Inferior parietal cortex (tissue), 1 donor: ENCODE measurements at regions not wholly inside any gene's neighbourhood (a gene's known extent, or its start where the extent isn't known, plus 50 kb on each side); places are given as distances from the start of the nearest gene placed in this dataset.
"Not testable (repeated sequence)": the region's sequence is repeated elsewhere in the genome, so short reads cannot be mapped to it uniquely, and the experiment has no call there.

Experiments
- DNase-seq: peaks from one replicate; pipeline ENCODE4 v3.0.0-alpha.2; 2016; ENCODE audit errors: extremely low spot score

- no peak for DNase-seq
Observed at GRCh38 chr4:170610434-170610833, 520.7 kb upstream of the AADAT start.

GRCh38 chr4:170599894-170600293 is 510.1 kb upstream of the AADAT start:
- DNase-seq = no peak

- DNase-seq = no peak
Observed at GRCh38 chr4:170591076-170591475, 501.3 kb upstream of the AADAT start.

GRCh38 chr4:170589597-170590191 is 499.9 kb upstream of the AADAT start:
- no peak for DNase-seq

- DNase-seq = no peak
Observed at GRCh38 chr4:170581969-170582368, 492.2 kb upstream of the AADAT start.

- no peak for DNase-seq
Observed at GRCh38 chr4:170581322-170581721, 491.6 kb upstream of the AADAT start.

- no peak for DNase-seq
Observed at GRCh38 chr4:170580651-170581050, 490.9 kb upstream of the AADAT start.

GRCh38 chr4:170538821-170539473 is 449.2 kb upstream of the AADAT start:
- DNase-seq = no peak

GRCh38 chr4:170529748-170530722 is 440.3 kb upstream of the AADAT start:
- no peak for DNase-seq

GRCh38 chr4:170526471-170526870 is 436.7 kb upstream of the AADAT start:
- DNase-seq = no peak

- no peak for DNase-seq
Observed at GRCh38 chr4:170522427-170522970, 432.7 kb upstream of the AADAT start.

- no peak for DNase-seq
Observed at GRCh38 chr4:170497689-170498088, 407.9 kb upstream of the AADAT start.

GRCh38 chr4:170497112-170497511 is 407.4 kb upstream of the AADAT start:
- peak; percentile 27 for DNase-seq

GRCh38 chr4:170491981-170492380 is 402.2 kb upstream of the AADAT start:
- no peak for DNase-seq

- no peak for DNase-seq
Observed at GRCh38 chr4:170476351-170476750, 386.6 kb upstream of the AADAT start.

- no peak for DNase-seq
Observed at GRCh38 chr4:170465429-170465828, 375.7 kb upstream of the AADAT start.

- DNase-seq = no peak
Observed at GRCh38 chr4:170464614-170465197, 374.9 kb upstream of the AADAT start.

- DNase-seq = no peak
Observed at GRCh38 chr4:170446782-170447181, 357.0 kb upstream of the AADAT start.

- DNase-seq = not testable (repeated sequence)
Observed at GRCh38 chr4:170441146-170441545, 351.4 kb upstream of the AADAT start.

GRCh38 chr4:170428929-170429328 is 339.2 kb upstream of the AADAT start:
- DNase-seq = no peak

- no peak for DNase-seq
Observed at GRCh38 chr4:170425521-170426143, 335.9 kb upstream of the AADAT start.
